ENCODE measurements at regions not wholly inside any gene's neighbourhood (a gene's known extent, or its start where the extent isn't known, plus 50 kb on each side); places are given as distances from the start of the nearest gene placed in this dataset.

- H3K4me3 Mint-ChIP-seq (ENCODE audit: unreplicated experiment): no peak overlapping the region
- H3K36me3 Mint-ChIP-seq (ENCODE audit: low read depth, unreplicated experiment): no peaks in the 10 kb centered on the region
- DNase-seq (ENCODE audit: low spot score): no peak
- TF ChIP-seq CTCF (IDR thresholded peaks at IDR 0.05; ENCODE audit: unreplicated experiment): no peak
- no peaks in the 10 kb centered on the region for H3K4me1 Mint-ChIP-seq (ENCODE audit: unreplicated experiment)
- no peaks in the 10 kb centered on the region for H3K9me3 Mint-ChIP-seq (ENCODE audit: unreplicated experiment)
- no peak overlapping the region for H3K27ac Mint-ChIP-seq (ENCODE audit: unreplicated experiment)
- H3K27me3 Mint-ChIP-seq (ENCODE audit: unreplicated experiment): no peaks in the 10 kb centered on the region
Observed at GRCh38 chr5:69030358-69031062, 63.3 kb upstream of the SLC30A5 start.

- TF ChIP-seq CTCF (IDR thresholded peaks at IDR 0.05; ENCODE audit: unreplicated experiment): no peak
- DNase-seq (ENCODE audit: low spot score): no peak
- Mint-ChIP-seq H3K9me3 (ENCODE audit: unreplicated experiment) (no peaks in the 10 kb centered on the region), H3K27ac (ENCODE audit: unreplicated experiment) (no peak overlapping the region), H3K27me3 (ENCODE audit: unreplicated experiment) (no peaks in the 10 kb centered on the region), H3K36me3 (ENCODE audit: low read depth, unreplicated experiment) (no peaks in the 10 kb centered on the region), H3K4me1 (ENCODE audit: unreplicated experiment) (no peaks in the 10 kb centered on the region), H3K4me3 (ENCODE audit: unreplicated experiment) (no peak overlapping the region)
Observed at GRCh38 chr5:69032009-69032408, 61.8 kb upstream of the SLC30A5 start.

GRCh38 chr5:69033690-69034089 is 60.1 kb upstream of the SLC30A5 start:
- Mint-ChIP-seq H3K4me1 (ENCODE audit: unreplicated experiment) (no peaks in the 10 kb centered on the region), H3K4me3 (ENCODE audit: unreplicated experiment) (no peak overlapping the region), H3K27ac (ENCODE audit: unreplicated experiment) (no peak overlapping the region), H3K27me3 (ENCODE audit: unreplicated experiment) (no peaks in the 10 kb centered on the region), H3K9me3 (ENCODE audit: unreplicated experiment) (no peaks in the 10 kb centered on the region), H3K36me3 (ENCODE audit: low read depth, unreplicated experiment) (no peaks in the 10 kb centered on the region)
- DNase-seq (ENCODE audit: low spot score): no peak
- no peak for TF ChIP-seq CTCF (IDR thresholded peaks at IDR 0.05; ENCODE audit: unreplicated experiment)

GRCh38 chr5:69034898-69035297 is 58.9 kb upstream of the SLC30A5 start:
- Mint-ChIP-seq H3K4me1 (ENCODE audit: unreplicated experiment) (no peaks in the 10 kb centered on the region), H3K27me3 (ENCODE audit: unreplicated experiment) (no peaks in the 10 kb centered on the region)

More at GRCh38 chr5:69034898-69035297, 58.9 kb upstream of the SLC30A5 start:
- Mint-ChIP-seq H3K9me3 (ENCODE audit: unreplicated experiment) (no peaks in the 10 kb centered on the region), H3K27ac (ENCODE audit: unreplicated experiment) (no peak overlapping the region), H3K36me3 (ENCODE audit: low read depth, unreplicated experiment) (no peaks in the 10 kb centered on the region), H3K4me3 (ENCODE audit: unreplicated experiment) (no peak overlapping the region)
- TF ChIP-seq CTCF (IDR thresholded peaks at IDR 0.05; ENCODE audit: unreplicated experiment): no peak
- no peak for DNase-seq (ENCODE audit: low spot score)
